ENCODE measurements at regions not wholly inside any gene's neighbourhood (a gene's known extent, or its start where the extent isn't known, plus 50 kb on each side); places are given as distances from the start of the nearest gene placed in this dataset.

DNA sequence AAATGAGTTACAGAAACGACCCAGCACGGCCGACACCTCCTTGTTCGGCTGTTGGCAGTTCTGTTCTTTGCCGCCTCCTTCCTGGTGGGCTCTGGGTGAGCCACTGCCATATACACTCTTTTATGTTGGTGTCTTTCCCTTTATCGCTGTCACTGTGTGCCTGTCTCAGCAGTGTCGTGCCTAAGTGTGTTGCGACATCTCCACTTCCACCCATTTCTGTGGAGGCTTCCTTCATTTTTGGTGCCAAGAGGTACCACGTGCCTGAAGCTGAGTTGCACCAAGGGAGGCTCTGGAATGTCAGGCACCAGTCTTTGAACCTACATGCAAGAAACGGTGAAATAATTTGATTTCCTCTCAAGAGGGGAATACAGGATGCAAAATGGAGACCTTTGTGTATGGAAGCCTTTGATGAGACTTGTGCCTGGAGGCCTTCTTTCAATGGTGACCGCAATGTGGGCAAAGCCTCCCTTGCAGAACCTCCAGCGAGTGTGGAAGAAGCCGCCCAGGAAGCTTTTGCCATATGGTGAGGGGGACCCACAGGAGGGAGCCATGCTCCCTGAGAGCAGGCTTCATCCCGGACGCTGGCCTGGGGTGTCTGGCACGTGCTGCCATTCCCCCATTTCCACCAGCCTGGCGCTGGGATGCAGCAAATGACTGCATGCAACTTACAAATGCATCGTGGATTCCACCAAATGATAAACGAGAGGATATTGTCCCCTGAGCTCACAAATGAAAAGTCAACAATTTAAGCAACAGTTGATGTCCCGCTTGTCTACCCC is 136.2 kb downstream of the TEX29 start:
- DNase-seq = no peak

DNA sequence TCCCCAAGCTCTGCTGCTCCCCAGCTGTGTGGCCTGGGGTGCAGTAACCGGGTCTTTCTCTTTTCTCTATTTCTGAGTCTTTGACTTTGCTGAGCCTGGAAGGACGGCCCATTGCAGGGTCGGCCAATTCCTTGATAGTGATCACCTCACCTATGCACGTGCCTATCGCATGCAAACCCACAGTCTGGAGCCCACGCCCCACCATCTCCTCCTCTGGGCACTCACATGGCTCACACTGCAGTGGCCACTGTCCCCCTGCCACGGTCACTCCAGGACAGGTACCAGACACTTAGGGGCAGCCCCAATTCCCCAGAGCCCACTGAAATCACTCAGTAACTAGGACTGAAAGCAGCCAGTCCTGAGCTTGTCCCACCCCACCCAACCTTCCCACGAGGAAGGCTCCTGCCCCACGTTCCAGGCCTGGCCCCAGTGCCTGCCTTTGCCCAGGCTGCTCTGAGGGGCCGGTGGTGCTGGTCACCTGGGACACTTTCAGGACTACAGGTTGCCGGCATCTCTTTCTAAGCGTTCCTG is 137.6 kb downstream of the TEX29 start:
- DNase-seq = no peak

DNA sequence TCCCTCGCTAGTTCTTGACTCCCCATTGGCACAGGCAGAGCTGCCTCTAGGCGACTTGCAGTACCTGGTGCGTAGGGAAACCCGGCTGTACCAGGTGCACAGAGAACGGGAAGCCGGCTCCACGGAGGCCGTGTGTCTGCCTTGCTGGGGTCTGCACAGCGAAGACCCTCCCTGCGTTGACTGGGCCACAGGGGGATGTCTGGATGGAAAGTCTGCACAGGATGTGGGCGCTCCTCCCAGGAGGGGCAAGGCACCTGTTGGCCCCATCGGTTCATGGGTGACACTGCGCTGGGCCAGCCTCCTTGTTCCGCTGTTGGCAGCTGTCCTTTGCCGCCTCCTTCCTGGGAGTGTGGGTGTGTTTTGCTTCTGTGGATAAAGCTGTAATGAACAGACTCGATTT is 138.3 kb downstream of the TEX29 start:
- DNase-seq = no peak

DNA sequence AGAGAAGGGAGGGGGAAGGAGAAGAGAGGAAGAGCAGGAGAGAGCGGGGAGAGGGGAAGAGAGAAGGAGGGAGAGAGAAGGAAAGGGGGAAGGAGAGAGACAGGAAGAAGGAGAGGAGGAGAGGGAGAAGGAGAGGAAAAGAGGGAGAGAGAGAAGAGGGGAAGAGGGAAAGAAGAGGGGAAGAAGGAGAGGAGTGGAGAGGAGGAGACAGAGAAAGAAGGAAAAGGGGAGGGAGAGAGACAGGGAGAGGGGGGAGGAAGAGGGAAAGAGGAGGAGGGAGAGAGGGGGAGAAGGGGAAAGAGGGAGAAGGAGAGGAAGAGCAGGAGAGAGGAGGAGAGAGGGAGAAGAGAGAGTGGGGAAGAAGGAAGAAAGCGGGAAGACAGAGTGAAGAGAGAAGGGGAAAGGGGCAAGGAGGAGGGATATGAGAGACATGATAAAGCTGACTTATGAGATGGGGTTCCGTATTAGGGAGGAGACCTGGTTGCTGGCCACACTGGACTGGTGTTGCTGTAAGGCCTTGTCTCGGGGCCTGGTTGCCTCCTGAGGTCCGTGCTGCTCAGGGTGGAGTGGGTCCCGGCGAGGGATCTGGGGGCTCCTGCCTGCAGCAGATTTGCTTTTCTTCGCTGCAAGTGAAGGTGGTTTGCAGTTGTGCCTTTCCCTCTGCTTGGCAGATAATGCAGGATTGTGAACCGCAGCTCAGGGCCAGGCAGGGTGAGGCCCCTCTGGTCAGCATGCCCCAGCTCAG is 139.5 kb downstream of the TEX29 start:
- DNase-seq = no peak

DNA sequence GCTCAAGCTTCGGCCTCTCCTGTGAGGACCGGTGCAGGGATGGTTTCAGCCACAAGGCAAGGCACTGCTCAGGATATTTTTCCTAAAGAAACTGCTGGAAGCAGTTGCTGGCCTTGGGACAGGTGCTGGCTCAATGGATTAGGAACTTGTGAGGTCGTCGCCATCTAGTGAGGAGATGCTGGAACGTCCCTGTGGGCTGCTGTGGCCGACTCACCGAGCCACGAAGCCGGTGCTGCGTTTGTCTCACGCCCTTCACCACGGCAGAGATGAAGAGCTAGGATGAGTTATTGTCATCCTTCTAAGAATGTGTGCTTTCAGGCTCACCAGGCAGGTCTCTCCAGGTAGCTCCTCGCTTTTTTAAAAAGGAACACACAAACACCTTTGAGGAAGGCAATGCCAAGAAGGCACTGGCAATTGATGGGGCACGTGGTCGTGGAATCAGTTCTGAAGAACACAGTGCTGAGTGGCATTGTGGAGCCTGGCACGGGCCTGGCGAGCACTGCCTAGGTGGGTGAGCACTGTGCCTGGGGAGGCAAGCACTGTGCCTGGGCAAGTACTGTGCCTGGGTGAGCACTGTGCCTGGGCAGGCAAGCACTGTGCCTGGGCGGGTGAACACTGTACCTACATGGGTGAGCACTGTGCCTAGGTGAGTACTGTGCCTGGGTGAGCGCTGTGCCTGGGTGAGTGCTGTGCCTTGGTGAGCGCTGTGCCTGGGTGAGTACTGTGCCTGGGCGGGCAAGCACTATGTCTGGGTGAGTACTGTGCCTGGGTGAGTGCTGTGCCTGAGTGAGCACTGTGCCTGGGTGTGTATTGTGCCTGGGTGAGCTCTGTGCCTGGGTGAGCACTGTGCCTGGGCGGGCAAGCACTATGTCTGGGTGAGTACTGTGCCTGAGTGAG is 140.4 kb downstream of the TEX29 start:
- DNase-seq = peak; percentile 82

DNA sequence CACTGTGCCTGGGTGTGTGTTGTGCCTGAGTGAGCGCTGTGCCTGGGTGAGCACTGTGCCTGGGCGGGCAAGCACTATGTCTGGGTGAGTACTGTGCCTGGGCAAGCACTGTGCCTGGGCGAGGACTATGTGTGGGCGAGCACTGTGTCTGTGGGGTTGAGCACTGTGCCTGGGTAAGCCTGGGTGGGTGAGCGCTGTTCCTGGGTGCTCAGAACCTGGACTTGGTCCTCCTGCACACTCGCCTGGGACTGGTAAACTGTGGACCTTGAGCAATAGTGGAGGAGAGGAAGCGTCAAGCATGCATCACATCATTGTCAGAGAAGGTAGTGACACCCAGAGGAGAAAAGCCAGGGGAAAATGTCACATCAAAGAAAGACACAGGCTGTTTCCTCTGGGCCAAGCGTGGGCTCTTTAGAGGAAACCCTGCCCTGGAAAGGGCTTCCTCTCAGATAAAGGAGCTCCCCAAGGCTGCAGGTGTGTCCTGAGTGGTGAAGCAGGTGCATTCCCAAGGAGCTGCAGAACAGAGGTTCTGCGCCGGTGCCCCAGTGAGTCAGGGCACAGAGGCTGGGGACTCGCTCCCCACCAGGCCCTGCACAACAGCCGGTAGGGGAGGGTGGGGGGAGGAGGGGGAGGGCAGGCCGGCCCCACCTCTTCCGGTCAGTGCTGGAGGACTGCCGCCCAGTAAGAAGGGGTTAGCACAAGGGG is 141.2 kb downstream of the TEX29 start:
- DNase-seq = no peak

DNA sequence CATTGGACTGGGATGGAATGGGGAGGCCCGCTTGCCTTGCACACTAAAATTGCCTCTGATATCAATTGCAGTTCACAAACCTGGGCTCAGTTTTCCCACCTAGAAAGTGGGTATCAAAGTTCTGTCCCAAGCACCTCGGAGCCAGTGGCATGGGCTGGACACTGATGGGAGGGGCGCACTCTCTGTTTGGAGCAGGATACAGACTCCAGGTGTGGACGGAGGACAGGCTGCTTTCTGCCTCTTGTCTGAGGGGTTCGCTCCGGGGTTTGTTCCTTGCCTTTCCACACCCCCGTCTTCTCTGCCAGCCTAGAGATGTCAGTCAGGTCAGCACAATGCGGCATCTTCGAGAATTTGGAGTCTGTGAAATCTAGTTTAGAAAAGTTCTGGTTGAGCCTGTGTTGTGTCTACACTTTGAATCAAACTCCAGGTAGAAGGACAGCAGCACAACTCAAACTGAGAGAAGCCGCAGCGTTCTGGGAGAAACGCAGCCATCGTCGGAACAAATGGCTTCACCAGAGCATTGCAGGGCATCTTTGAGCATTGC is 141.9 kb downstream of the TEX29 start:
- DNase-seq = no peak

DNA sequence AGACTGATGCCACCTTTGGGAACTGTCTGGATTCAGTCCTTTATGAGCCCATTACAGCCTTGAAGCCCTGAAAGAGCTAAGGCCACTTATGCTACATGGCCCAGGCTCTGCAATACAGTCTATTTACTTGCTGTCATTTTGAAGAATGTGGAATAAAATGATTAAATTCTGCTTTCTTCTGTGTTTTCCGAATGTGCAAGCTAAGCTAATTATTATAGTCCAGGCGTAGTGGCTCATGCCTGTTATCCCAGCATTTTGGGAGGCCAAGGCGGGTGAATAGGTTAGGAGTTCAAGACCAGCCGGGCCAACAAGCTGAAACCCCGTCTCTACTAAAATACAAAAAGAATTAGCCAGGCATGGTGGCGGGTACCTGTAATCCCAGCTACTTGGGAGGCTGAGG is 142.5 kb downstream of the TEX29 start:
- DNase-seq = no peak

DNA sequence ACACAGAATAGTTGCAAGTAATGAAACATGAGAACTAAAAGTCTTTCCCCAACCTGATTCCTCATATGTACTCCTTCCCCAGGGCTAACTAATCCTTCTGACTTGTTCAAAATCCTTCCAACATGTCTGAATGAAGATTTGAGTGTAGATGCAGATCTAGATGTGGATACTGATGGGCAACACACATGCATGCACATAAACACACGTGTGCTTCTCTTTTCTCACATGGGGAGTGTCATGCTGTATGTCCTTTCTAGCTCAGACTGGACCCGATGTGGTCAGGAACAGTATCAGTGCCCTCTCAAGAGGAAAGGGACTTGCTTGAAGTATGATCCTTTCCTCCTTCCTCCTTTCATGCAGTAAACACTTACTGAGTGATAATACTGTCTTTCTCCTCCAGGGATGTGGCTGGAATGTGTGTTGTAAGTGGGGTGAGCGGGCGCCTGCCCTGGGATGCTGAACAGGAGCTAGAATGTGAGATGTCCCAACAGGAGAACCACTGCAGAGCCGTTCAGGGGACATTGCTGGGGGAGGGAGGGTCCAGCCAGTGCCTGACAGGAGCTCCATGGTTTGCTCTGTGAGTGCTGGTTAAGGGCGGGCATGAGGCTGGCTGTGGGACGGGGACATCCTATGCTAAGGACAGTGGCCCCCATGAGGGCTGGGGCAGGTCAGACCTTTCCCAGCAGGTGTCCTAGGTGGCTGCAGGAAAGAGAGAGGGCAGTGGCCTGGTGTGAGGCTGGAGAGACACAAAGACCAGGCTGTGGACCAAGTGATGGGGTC is 146.9 kb downstream of the TEX29 start:
- DNase-seq = no peak

DNA sequence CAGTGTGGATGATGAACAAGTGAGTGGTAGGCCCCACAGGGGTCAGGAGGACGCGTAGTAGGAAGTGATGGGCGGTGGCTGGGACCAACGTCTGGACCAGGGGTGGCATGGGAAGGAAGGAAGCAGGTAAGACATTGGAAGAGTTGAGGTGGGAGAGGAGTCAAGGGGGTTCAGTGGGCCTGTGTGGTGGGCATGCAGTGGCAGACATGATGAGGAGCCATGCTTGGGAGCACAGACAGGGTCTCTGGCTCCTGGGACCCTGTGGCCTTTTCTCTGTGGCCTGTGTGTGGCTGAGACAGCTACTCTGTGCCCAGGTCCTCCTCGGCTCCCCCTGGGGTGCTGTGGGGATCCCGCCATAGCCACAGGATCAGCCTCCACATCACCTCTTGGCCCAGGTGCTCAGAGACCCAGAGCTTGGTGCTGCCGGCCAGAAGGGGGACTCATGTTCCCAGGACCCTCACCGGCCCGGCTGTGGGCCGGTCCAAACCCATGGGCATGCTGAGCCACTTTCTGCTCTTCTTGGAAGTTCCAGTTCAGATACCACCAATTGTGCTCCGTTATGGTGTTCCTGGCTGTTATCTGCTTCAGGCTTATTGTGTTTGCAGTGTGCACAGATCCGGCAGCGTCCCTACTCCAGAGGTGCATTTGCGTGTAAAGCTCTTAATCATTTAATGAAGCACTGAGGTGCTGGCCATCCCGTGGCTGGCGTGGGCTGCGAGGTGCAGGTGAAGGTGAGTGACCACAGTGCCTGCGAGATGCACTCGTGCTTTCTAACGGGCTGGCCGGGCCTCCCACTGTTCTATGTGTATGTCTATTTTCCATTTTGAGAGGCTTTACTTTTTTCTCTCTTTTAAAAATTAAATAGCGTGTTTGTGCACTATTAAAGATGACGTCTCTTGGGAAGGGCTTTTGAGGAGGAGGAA is 147.9 kb downstream of the TEX29 start:
- DNase-seq = no peak

DNA sequence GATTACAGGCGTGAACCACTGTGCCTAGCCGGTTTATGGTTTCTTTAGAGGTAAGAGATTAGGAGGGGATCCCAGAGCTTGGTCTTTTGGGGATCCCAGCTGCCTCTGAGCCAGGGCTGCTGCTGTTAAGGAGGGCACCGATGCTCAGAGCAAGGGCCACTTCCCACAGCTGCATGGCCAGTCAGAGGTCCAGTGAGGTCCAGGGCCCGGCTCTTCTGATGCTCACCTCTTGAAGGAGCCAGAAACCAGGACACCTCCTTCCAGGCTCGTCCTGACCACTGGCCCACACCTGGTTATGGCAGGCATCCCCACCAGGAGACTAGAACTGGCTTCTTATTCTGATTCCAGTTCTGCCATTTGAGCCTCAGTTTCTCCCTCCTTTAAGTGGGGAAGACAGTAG is 149.0 kb downstream of the TEX29 start:
- DNase-seq = no peak

DNA sequence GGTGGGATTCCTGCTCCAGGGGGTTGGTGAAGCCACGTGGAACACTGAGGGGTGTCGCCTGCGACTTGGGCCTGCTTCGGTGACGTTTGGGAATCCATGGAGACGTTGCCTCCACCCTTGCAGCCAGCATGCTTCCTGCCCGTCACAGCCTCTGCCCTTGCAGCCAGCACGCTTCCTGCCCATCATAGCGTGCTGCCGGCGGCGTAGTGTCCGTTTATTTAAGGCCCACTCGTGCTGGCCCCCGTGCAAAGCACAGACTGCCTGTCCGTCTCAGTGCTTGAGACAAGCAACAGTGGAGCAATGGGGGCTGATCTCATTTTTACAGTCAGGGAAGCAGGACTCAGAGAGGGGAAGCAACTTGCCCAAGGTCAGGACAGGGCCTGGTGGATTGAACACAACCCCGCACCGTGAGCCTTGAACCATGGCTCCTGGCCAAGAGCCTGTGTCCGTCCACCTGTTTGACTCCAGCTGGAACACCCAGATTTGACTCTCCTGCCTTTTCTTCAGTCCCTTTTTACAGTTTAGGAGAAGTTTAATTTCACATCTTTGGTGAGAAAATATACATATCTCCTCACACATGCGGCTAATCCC is 149.6 kb downstream of the TEX29 start:
- DNase-seq = no peak

DNA sequence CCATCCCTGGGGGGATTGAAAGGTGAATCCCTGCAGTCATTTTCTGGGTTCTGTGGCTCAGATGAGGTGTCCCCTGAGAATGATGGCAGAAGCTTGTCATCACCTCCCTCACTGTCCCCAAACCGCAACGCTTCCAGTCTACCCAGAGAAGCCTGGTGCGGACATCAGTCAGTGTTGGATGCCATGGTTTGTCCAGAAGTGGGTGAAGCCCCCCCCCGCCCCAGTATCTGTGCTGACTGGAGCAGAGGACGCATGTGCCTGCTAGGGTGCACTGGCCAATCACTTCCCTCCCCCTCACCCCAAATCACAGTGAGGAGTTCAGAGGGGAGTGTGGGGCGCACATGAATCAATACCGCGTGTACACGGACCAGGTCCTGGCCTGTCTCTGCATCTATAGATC is 150.5 kb downstream of the TEX29 start:
- DNase-seq = no peak

DNA sequence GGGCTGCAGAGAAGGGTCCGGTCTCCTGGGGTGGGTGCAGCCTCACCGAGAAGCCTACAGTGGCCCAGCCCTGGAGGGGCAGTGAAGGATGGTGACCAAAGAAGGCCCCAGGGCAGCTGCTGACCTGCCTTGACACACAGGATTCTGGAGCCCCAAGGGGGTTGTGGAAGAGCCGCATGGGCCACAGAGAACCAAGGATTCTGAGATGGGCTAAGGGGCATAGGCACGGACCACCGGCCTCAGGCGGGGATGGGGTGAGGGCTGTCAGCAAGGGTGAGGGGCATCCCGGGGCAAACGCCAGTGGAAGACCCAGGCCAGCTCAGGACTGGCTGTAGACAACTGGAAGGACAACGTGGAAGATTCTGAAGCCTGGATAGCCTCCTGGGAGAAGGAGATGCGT is 151.6 kb downstream of the TEX29 start:
- no peak for DNase-seq

DNA sequence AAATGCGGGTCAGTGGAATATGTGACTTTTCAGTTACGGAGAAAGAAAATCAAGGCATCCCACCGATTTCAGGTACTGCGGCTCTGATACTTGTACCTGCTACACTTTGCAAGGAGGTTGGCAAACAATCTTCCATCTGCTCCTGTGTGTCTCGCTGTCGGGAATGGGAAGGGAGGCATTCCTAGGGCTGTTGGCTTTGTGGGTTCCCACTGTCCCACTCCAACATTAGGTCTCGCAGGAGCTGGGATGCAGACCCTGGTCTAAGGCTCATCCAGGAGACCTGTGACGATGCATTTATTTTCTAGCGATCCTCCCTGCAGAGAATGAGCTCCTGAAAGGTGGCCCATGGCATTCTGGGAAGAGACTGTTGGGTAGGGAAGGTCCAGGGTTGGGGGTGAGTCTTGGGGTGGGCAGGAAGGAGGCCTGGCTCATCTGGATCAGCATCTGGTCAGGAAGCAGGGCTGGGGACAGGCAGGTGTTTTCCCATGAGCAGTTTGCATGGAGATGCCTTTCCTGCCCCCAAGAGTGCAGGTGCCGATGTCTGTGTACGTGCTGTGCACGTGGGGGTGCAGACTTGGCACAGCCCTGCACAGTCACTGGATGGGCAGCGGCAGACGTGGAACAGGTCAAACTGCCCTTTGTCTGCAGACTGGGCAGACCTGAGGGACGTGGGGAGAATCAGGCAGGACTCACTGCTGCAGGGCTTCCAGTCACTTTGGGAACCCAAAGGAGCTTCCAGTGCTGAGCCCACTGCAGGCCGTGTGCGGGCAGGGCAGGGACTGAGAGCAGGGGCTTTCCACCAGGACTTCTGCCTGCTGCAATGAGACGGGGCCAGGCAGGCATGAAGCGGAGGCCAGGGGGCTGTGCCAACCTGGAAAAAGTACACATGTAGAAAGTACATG is 152.4 kb downstream of the TEX29 start:
- DNase-seq = no peak

DNA sequence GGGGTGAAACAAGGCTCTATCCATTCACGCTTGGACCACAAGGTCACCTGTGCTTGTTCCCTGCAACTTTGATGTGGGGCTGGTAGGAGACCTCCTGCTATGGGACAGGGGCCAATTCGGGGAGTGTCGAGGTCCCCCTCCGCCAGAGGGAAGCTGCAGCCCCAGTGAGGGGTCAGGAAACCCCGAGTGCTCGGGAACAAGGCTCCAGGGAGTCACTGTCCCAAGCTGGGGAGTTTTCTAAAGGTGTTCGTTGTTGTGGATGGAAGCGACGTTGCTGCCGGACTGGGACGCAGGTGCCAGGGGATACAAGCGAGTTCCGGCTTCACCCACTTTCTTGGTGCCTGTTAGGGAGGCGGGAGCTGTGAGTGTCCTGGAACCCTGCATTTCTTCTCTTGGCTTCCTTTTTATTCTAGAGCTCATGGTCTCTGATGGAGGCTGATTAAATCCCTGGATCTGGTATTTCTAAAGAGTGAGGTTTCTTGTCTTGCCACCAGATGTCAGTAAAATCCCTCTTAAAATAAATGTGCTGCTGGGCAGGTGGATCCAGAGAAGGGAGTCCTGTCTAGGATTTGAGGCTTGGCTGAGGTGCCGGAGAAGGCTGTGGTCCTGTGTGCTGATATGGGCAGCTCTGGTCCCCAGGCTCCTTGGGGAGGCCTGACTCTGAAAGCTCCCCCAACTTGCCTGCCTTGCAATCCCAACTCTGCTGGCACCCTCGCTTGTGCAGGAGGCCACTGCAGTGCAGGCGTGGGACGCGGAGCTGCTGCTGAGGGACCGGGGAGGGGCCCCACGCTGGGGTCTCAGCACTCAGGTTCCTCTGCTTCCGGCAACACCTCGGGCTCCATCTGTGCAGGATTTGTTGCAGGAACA is 153.9 kb downstream of the TEX29 start:
- peak; percentile 37 for DNase-seq

DNA sequence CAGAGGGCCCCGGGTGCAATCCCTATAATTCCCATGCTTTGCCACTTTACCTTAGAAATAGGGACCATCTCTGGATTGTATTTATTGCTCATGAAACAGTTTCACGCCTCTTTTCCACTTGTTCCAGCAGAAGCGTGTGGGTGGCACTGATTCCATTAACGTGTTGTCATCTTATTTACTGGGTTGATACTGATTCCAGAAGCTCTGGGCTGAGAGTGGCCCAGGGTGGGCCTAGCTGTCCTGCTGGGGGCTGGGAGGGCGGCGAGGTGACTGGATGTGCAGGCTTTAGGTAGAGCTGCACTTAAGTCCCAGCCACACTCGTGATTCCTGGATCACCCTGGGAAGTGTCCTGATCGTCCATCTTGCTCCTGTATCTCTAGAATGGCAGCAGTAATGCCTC is 155.0 kb downstream of the TEX29 start:
- DNase-seq = no peak
